ENCODE measurements at regions not wholly inside any gene's neighbourhood (a gene's known extent, or its start where the extent isn't known, plus 50 kb on each side); places are given as distances from the start of the nearest gene placed in this dataset.

DNA sequence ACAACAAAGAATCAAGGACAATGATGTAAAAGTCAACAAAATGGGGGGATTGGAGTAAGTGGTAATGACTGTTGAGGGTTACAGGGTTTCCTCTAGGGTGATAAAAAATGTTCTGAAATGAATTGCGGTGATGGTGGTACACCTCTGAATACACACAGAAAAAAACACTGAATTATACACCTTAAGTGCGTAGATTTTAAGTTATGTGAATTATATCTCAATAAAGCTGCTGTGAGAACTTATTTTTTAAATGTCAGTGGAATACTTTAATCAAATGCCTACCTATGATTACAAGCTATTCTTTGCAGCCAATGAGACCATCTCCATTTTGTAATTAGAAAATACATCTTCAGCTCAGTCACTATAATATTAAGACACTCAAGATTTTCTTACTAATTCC is 53.5 kb downstream of the ZNF608 start:
- TF ChIP-seq GATA3 (IDR thresholded peaks at IDR 0.05; ENCODE audit: low read depth, low read length) (no peak), GATA2 (IDR thresholded peaks at IDR 0.05; ENCODE audit: low read depth, low read length) (no peak)

DNA sequence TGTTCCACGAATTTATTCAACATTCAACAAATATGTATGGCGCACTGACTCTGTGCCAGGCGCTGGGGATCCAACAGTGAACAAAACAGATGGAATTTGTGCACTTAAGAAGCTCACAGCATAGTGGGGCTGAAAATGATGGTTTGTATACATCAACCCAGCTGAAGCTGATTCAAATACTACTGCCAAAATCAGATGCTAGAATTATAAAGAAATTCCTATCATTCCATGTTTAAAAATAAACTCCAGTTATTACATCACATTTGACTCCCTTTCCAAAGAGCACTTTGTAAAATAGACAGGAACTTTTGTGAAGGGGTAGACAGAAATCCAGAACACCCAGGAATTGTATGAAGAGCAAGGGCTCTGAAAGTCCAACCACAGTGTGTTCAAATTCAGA is 54.1 kb downstream of the ZNF608 start:
- no peak for TF ChIP-seq GATA2 (IDR thresholded peaks at IDR 0.05; ENCODE audit: low read depth, low read length)
- no peak for TF ChIP-seq GATA3 (IDR thresholded peaks at IDR 0.05; ENCODE audit: low read depth, low read length)

DNA sequence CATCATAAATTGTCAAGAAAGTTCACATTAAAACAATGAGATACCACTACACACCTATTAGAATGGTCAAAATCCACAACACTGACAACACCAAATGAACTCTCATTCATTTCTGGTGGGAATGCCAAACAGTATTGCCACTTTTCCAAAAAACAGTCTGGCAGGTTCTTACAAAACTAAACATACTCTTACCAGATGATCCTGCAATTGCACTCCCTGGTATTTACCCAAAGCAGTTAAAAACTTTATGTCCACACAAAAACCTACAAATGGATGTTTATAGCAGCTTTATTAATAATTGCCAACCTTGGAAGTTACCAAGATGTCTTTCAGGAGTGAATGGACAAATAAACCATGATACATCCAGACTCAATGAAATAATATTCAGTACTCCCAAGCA is 56.8 kb downstream of the ZNF608 start:
- TF ChIP-seq GATA2 (IDR thresholded peaks at IDR 0.05; ENCODE audit: low read depth, low read length): no peak
- TF ChIP-seq GATA3 (IDR thresholded peaks at IDR 0.05; ENCODE audit: low read depth, low read length): no peak

DNA sequence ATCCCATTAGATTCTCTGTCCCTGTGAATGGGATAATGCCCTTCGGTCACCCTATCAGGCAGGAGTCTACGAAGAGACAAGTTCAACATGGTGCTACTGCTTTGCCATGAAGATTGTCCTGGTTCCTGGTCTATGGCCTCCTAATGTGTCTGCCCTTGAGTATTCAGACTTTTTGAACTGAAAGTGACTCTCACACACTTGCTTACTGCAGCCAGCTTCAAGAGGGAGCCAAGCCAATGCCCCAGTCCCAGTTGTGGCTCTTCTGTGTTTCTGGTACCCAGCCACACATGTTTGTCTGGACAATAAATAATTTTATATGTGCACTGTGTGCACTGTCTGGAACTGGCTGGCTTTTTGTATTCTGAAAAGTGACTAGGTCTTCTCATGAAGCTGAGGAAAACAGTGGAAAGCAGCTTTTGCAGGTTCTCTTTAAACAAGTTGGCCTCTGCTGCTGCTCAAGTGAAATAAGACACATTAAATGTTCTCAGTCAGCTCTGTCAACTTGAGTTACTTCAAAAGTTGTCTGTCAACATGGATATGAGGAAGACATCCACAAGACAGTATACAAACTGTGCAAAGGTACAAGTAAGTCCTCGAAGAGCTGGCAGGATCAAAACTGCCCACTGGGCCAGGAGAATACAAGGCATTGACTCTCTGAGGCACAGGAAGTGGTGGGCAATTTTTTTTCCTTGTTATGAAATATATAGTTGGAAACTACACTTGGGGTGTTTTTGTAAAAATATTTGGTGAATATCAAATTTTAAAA is 60.0 kb downstream of the ZNF608 start:
- TF ChIP-seq GATA2 (IDR thresholded peaks at IDR 0.05; ENCODE audit: low read depth, low read length): no peak
- no peak for TF ChIP-seq GATA3 (IDR thresholded peaks at IDR 0.05; ENCODE audit: low read depth, low read length)

DNA sequence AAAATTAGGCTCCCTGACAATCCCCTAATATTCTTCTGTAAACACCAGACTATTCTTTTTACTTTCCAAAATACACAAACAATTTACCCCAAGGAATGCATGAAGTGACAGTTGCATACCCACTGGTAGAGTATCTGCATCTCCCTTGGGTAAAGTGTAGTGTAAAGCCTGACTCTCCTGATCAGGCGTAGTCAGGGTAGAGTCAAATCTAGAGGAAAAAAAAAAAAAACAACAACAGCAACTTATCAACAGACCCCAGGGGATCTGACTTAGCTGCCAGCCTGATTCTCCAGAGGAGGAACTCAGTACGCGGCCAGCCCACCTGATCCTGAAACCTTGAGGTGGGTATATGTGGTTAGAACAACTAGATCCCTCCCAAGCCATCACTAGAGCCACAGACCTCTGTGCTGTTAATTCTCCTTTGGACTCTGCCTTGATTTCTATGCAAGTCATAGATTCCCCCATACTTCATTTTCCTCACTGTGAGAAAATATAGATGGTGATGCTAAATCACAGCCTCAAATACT is 61.0 kb downstream of the ZNF608 start:
- TF ChIP-seq GATA2 (IDR thresholded peaks at IDR 0.05; ENCODE audit: low read depth, low read length) (no peak), GATA3 (IDR thresholded peaks at IDR 0.05; ENCODE audit: low read depth, low read length) (no peak)

DNA sequence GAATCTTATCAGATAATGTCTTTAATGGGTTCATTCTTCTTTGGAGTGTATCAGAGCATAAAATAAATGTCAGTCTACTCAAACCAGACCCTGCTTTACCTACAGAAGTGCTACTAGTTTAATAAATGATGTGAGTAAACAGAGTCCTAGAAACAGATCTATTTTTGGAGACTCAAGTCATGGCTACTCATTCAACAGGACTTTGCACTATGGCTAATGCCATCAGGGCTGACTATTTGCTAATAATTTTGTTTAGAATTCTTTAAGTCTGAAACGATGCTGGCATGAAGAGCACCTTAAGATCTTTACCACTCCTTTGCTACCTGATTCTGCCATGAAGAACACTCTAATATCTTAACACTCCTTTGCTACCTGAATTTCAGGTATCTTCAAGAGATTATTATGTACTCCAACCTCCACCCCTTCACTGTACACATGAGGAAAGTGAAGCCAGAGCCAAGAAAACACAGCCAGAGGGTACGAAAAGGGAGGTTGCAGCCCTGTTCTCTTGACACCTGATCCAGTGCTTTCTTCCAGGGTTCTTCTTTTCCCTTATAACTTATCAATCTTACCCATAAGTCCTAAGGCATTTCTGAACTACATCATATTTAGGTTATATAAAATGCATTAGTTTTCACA is 62.4 kb downstream of the ZNF608 start:
- no peak for TF ChIP-seq GATA3 (IDR thresholded peaks at IDR 0.05; ENCODE audit: low read depth, low read length)
- TF ChIP-seq GATA2 (IDR thresholded peaks at IDR 0.05; ENCODE audit: low read depth, low read length): no peak

DNA sequence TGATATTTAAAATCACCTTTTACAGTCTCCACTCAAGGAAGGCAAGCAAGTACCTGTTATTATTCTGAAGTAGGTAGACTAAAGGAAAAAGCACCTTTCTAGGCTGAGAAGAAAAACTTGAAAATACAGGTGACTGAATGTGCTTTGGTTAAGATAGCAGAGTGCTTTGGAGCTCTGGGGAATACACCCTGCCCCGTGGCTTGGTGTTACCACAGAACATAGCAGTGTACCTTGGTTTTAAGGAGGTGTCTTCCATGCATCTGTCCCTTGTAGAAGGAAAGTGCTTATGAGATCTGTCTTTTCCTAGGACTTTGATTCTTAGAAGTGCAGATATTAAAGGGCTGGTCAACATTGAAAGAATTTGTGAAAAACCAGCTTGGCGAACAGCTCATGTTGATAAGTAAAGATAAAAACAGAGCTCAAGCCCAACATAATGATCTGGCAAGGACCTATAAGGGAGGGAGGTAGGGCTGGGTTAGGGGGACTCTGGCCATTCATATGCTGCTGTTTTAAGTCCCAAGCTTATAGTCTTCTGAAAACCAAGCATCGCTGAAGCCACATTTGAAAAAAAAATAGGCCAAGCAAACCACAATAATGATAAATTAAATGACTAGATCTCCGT is 66.8 kb downstream of the ZNF608 start:
- TF ChIP-seq GATA2 (IDR thresholded peaks at IDR 0.05; ENCODE audit: low read depth, low read length): no peak

DNA sequence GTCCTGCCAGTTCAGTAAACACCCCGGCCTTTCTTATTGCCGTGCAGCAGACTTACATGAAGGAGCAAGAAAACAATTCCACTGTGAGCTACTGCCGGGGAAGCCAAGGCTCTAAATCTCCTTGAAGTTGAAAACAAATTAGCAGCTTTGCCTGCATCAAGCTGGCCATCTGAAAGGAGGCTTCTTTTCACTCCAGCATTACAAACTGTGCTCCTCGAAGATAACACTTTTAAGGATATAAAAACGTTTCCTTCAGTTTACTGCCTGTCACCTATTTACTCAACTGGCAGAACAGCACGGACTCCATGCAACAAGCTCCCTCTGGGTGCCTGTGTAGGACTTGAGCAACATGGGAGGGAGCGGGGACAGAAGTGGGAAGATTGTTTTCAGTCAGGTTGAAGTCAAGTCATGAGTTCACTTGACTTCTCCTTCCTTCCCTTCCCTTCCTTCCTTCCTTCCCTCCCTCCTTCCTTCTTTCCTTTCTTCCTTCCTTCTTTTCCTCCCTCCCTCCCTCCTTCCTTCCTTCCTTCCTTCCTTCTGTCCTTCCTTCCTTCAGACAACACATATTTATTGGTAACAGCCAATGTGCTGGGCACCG is 67.4 kb downstream of the ZNF608 start:
- TF ChIP-seq GATA3 (IDR thresholded peaks at IDR 0.05; ENCODE audit: low read depth, low read length): no peak
- no peak for TF ChIP-seq GATA2 (IDR thresholded peaks at IDR 0.05; ENCODE audit: low read depth, low read length)

DNA sequence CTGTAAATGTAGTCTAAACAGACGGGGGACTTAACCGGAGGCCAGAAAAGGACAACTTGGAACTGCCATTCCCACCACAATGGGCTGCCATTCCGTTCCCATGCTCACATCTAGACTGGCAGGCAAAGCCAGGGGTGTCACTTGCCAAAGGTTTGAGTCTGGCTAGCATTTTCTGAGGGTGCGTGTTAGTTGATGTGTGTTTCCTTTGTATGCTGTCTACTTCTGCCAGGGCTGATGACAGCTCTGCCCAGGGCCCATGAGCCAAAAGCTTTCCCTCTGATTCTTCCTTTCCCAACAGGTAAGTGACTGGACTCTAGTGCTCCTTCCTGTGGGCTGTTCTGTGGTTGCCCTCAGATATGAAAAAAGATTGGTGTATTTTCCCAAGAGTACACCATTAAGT is 68.0 kb downstream of the ZNF608 start:
- no peak for TF ChIP-seq GATA3 (IDR thresholded peaks at IDR 0.05; ENCODE audit: low read depth, low read length)

DNA sequence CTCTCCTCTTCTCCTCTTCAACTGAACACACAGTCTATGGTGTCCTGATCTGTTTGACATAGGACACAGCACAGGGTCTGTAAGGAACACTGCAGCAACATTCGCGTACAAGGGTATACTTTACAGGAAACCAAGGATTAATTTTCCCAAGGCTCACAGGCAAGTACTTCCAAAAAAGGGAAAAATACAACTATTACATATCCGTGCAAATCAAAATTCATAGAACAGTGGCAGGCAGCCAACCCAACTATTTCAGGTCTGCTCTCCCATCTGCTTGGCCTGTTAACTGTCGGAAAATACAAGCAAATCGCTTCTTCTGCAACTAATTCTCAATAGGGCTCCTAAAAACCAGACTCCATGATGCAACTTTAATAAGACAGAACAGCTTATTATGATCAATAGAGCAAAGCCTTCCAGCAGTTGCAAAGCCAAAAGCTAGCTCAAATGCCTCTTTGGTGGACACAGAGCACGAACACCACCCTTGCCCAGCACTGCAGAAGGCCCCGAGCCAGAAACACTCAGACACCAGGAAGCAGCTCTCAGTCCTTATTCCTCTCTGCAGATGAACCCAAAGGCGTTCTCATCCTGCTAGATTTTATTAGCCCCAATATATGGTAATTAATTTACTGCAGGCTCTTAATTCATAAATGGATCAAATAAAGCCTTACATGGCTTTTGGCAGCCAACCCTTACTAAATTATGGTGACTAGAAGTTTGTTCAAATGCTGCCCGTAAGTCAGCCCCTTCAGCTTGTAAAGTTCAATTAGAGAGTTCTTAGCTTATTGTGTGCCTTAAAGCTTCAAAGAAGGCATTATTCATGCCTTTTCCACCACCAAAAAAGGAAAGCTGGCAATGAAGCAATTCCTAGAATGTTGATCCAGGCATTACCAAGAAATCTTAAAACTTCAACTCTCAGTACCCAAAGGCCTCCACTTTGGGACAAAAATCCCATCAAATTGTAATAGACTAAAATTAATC is 68.8 kb downstream of the ZNF608 start:
- TF ChIP-seq GATA2 (IDR thresholded peaks at IDR 0.05; ENCODE audit: low read depth, low read length): no peak
- no peak for TF ChIP-seq GATA3 (IDR thresholded peaks at IDR 0.05; ENCODE audit: low read depth, low read length)

DNA sequence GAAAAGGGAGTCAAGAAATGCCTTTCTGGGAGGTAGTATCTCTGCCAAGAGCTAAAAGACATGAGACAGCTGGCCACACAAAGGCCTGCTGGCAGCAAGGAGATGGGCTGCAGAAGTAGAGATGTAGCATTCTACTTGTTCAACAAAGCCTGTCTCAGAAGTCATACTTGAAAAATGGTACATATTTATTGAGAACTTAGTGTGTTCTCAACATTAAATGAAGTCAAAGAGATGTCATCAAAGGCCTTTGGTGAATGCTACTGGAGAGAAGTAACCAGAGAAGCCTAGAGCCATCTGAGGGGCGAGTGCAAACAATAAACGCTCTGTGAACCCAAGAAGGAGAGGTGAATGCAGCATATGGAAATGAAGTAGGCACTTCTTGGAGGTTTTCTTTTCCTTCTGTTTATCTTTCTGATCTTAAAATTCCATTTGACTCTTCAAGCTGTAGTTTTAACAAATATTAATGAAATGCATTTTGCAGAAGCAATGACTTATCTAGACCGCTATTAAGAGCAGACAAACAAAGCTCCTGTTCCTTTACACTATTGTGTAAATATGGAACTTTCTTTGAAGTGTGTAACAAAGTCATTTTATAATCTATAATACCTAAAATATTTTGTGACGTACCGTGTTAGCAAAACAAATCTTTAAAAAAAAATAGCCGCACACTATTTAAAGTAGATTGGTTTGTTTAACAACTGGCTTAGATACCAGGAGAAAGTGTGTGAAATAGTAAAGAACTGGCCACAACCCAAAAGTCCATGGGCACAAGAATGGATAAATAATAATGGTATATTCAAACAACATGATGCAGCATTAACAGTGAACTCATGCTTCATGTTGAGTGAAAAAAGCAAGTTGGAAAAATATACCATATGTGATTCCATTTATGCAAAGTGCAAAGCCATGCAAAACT is 70.2 kb downstream of the ZNF608 start:
- TF ChIP-seq GATA2 (IDR thresholded peaks at IDR 0.05; ENCODE audit: low read depth, low read length): no peak
- TF ChIP-seq GATA3 (IDR thresholded peaks at IDR 0.05; ENCODE audit: low read depth, low read length): no peak

DNA sequence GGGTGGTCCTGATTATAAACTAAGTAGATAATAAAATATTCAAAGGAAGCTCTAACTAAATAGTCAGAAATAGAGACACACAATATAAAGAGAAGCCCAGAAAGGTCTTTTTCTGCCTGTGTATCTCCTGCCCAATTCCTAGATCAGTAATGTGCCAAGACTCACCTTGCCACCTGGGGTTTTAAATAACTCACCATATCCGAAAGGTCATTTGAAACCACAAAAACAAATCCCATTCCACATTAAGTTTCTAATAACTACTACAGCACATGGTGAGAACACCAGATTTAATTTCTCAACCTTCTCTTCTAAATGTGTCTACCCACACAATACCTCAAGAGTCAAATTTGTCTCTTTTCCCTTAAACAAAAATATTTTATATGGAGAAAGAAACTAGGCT is 75.2 kb downstream of the ZNF608 start:
- TF ChIP-seq GATA2 (IDR thresholded peaks at IDR 0.05; ENCODE audit: low read depth, low read length): no peak
- TF ChIP-seq GATA3 (IDR thresholded peaks at IDR 0.05; ENCODE audit: low read depth, low read length): no peak

All from SH-SY5Y (cell line).